ENCODE measurements at regions not wholly inside any gene's neighbourhood (a gene's known extent, or its start where the extent isn't known, plus 50 kb on each side); places are given as distances from the start of the nearest gene placed in this dataset.

DNA sequence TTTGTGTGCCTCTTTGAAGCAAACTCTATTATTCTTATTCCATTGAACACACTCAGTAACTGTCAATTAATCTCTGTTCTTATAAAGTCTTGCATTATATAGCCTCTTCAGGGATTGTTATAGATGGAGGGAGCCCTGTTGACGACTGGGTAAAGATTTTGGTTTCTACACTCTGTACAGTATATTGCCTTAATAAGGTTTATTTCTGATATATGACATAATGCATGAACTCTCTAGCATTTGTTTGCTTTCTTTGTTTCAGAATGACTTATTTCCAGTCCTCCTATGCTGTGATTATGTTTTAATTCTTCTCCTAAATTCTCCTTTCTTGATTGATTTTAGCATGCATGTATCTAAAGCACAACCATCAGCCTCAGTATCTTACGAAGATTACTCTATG is 494.9 kb downstream of the DIPK2A start:
- TF ChIP-seq, protein P1, sequence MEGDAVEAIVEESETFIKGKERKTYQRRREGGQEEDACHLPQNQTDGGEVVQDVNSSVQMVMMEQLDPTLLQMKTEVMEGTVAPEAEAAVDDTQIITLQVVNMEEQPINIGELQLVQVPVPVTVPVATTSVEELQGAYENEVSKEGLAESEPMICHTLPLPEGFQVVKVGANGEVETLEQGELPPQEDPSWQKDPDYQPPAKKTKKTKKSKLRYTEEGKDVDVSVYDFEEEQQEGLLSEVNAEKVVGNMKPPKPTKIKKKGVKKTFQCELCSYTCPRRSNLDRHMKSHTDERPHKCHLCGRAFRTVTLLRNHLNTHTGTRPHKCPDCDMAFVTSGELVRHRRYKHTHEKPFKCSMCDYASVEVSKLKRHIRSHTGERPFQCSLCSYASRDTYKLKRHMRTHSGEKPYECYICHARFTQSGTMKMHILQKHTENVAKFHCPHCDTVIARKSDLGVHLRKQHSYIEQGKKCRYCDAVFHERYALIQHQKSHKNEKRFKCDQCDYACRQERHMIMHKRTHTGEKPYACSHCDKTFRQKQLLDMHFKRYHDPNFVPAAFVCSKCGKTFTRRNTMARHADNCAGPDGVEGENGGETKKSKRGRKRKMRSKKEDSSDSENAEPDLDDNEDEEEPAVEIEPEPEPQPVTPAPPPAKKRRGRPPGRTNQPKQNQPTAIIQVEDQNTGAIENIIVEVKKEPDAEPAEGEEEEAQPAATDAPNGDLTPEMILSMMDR (IDR thresholded peaks at IDR 0.05), result no peak
- TF ChIP-seq POLR2A (IDR thresholded peaks at IDR 0.05), result no peak
- TF ChIP-seq EP300 (IDR thresholded peaks at IDR 0.05), result no peak

All from tibial nerve (tissue), 4 donors.